ENCODE measurements at regions not wholly inside any gene's neighbourhood (a gene's known extent, or its start where the extent isn't known, plus 50 kb on each side); places are given as distances from the start of the nearest gene placed in this dataset.

- intact Hi-C loops (cut with DNase I), result no loop called here
- no peaks in the 10 kb centered on the region for H3K36me3 ChIP-seq
- TF ChIP-seq CTCF (IDR thresholded peaks at IDR 0.05), result no peak
- no peak overlapping the region for H3K27ac ChIP-seq
- no peaks in the 10 kb centered on the region for H3K4me1 ChIP-seq
- H3K9me3 ChIP-seq, result no peaks in the 10 kb centered on the region
- H3K27me3 ChIP-seq, result no peaks in the 10 kb centered on the region
- H3K4me3 ChIP-seq, result no peak overlapping the region
- no peak for DNase-seq (ENCODE audit: low spot score in 2 of 2)
These were observed 382.2 kb upstream of the ANO5 start for GRCh38 chr11:21810650-21811049.

GRCh38 chr11:21811572-21811971 is 381.3 kb upstream of the ANO5 start:
- Histone ChIP-seq H3K36me3 (no peaks in the 10 kb centered on the region), H3K4me3 (no peak overlapping the region), H3K9me3 (no peaks in the 10 kb centered on the region), H3K27me3 (no peaks in the 10 kb centered on the region), H3K4me1 (no peaks in the 10 kb centered on the region), H3K27ac (no peak overlapping the region)
- DNase-seq (ENCODE audit: low spot score in 2 of 2), result no peak
- intact Hi-C loops (cut with DNase I), result no loop called here
- TF ChIP-seq CTCF (IDR thresholded peaks at IDR 0.05), result no peak

- H3K4me1 ChIP-seq, result no peaks in the 10 kb centered on the region
- intact Hi-C loops (cut with DNase I), result no loop called here
- DNase-seq (ENCODE audit: low spot score in 2 of 2), result no peak
- TF ChIP-seq CTCF (IDR thresholded peaks at IDR 0.05), result no peak
- no peaks in the 10 kb centered on the region for H3K36me3 ChIP-seq
- no peaks in the 10 kb centered on the region for H3K27me3 ChIP-seq
- H3K4me3 ChIP-seq, result no peak overlapping the region
- H3K27ac ChIP-seq, result no peak overlapping the region
- H3K9me3 ChIP-seq, result no peaks in the 10 kb centered on the region
These were observed 378.7 kb upstream of the ANO5 start for GRCh38 chr11:21814169-21814568.

GRCh38 chr11:21817696-21818095 is 375.2 kb upstream of the ANO5 start:
- Histone ChIP-seq H3K27me3 (no peaks in the 10 kb centered on the region), H3K27ac (no peak overlapping the region), H3K4me3 (no peak overlapping the region), H3K4me1 (no peaks in the 10 kb centered on the region), H3K36me3 (no peaks in the 10 kb centered on the region), H3K9me3 (no peaks in the 10 kb centered on the region)
- intact Hi-C loops (cut with DNase I), result no loop called here
- DNase-seq (ENCODE audit: low spot score in 2 of 2), result no peak
- TF ChIP-seq CTCF (IDR thresholded peaks at IDR 0.05), result no peak

GRCh38 chr11:21820176-21820575 is 372.7 kb upstream of the ANO5 start:
- Histone ChIP-seq H3K9me3 (no peaks in the 10 kb centered on the region), H3K27me3 (no peaks in the 10 kb centered on the region), H3K36me3 (no peaks in the 10 kb centered on the region), H3K4me1 (no peaks in the 10 kb centered on the region), H3K27ac (no peak overlapping the region), H3K4me3 (no peak overlapping the region)
- no peak for TF ChIP-seq CTCF (IDR thresholded peaks at IDR 0.05)
- intact Hi-C loops (cut with DNase I), result loop anchor here (10.0 kb wide), 1 partner anchor 115 kb away; no protein-coding TSS in a partner anchor
- DNase-seq (ENCODE audit: low spot score in 2 of 2), result no peak

GRCh38 chr11:21825127-21825526 is 367.8 kb upstream of the ANO5 start:
- Histone ChIP-seq H3K27me3 (no peaks in the 10 kb centered on the region), H3K27ac (no peak overlapping the region), H3K4me1 (peaks cover 0 to 11% of the 10 kb centered on the region in 2 donors), H3K9me3 (no peaks in the 10 kb centered on the region), H3K36me3 (no peaks in the 10 kb centered on the region), H3K4me3 (no peak overlapping the region)
- no peak for DNase-seq (ENCODE audit: low spot score in 2 of 2)
- TF ChIP-seq CTCF (IDR thresholded peaks at IDR 0.05), result no peak
- intact Hi-C loops (cut with DNase I), result loop anchor here (5.0 to 10.0 kb wide), 2 partner anchors 53 to 110 kb away; no protein-coding TSS in a partner anchor
